Mucosa of rectum (tissue), 2 donors: ENCODE measurements at regions not wholly inside any gene's neighbourhood (a gene's known extent, or its start where the extent isn't known, plus 50 kb on each side); places are given as distances from the start of the nearest gene placed in this dataset.
"Not testable (repeated sequence)": the region's sequence is repeated elsewhere in the genome, so short reads cannot be mapped to it uniquely, and the experiment has no call there.

ENCODE experiments used
- H3K27ac ChIP-seq, 2 donors: one replicate each; pipeline ENCODE4 v1.7.0; 2013; ENCODE audit warnings: inconsistent platforms in 2 of 2, low read depth in 2 of 2, low read length in 2 of 2
- H3K27me3 ChIP-seq, 2 donors: one replicate each; pipeline ENCODE4 v1.7.0; 2013; ENCODE audit warnings: low read length in 2 of 2; ENCODE audit not compliant: control insufficient read depth in 2 of 2, insufficient read depth in 2 of 2
- H3K36me3 ChIP-seq, 2 donors: one replicate each; pipeline ENCODE4 v1.7.0; 2013; ENCODE audit warnings: low read length in 2 of 2; ENCODE audit not compliant: control insufficient read depth in 2 of 2, insufficient read depth in 2 of 2
- H3K4me1 ChIP-seq, 2 donors: one replicate each; pipeline ENCODE4 v1.7.0; 2013; ENCODE audit warnings: low read length in 2 of 2, mild to moderate bottlenecking in 1 of 2; ENCODE audit not compliant: control insufficient read depth in 2 of 2, insufficient read depth in 2 of 2
- H3K4me3 ChIP-seq, 2 donors: one replicate each; pipeline ENCODE4 v1.7.0; 2013; ENCODE audit warnings: low read length in 2 of 2
- H3K9ac ChIP-seq, 2 donors: one replicate each; pipeline ENCODE4 v1.7.0; 2013; ENCODE audit warnings: low read length in 2 of 2, low read depth in 1 of 2, mild to moderate bottlenecking in 1 of 2
- H3K9me3 ChIP-seq, 2 donors: one replicate each; pipeline ENCODE4 v1.7.0; 2013; ENCODE audit warnings: low read length in 2 of 2; ENCODE audit not compliant: control insufficient read depth in 2 of 2
- donor health status: healthy.
- donor health status: Normal muscosa, but diverticular disease.

GRCh38 chr1:188752027-188752426 is 1725.6 kb downstream of the BRINP3 start:
- H3K36me3 ChIP-seq, H3K4me3 ChIP-seq, H3K27ac ChIP-seq, H3K9ac ChIP-seq, H3K4me1 ChIP-seq, H3K27me3 ChIP-seq, H3K9me3 ChIP-seq: not testable (repeated sequence)

- H3K27ac ChIP-seq, H3K9ac ChIP-seq, H3K9me3 ChIP-seq, H3K36me3 ChIP-seq, H3K27me3 ChIP-seq, H3K4me3 ChIP-seq, H3K4me1 ChIP-seq: not testable (repeated sequence)
Observed at GRCh38 chr1:188757747-188758146, 1719.9 kb downstream of the BRINP3 start.

- Histone ChIP-seq H3K36me3 (no peaks in the 10 kb centered on the region), H3K9ac (no peak overlapping the region), H3K27ac (no peak overlapping the region), H3K4me1 (no peaks in the 10 kb centered on the region), H3K4me3 (no peak overlapping the region), H3K9me3 (no peaks in the 10 kb centered on the region), H3K27me3 (no peaks in the 10 kb centered on the region)
Observed at GRCh38 chr1:188761226-188761625, 1716.4 kb downstream of the BRINP3 start.

- no peak overlapping the region for H3K4me3 ChIP-seq
- no peak overlapping the region for H3K27ac ChIP-seq
- no peaks in the 10 kb centered on the region for H3K4me1 ChIP-seq
- no peak overlapping the region for H3K9ac ChIP-seq
- no peaks in the 10 kb centered on the region for H3K9me3 ChIP-seq
- no peaks in the 10 kb centered on the region for H3K36me3 ChIP-seq
- no peaks in the 10 kb centered on the region for H3K27me3 ChIP-seq
Observed at GRCh38 chr1:188762166-188762743, 1715.4 kb downstream of the BRINP3 start.

GRCh38 chr1:188763541-188763940 is 1714.1 kb downstream of the BRINP3 start:
- Histone ChIP-seq H3K27me3 (no peaks in the 10 kb centered on the region), H3K36me3 (no peaks in the 10 kb centered on the region), H3K9ac (no peak overlapping the region), H3K27ac (no peak overlapping the region), H3K4me1 (no peaks in the 10 kb centered on the region), H3K4me3 (no peak overlapping the region), H3K9me3 (no peaks in the 10 kb centered on the region)

GRCh38 chr1:188769181-188769580 is 1708.5 kb downstream of the BRINP3 start:
- H3K9ac ChIP-seq = no peak overlapping the region
- no peaks in the 10 kb centered on the region for H3K36me3 ChIP-seq
- no peaks in the 10 kb centered on the region for H3K27me3 ChIP-seq
- H3K9me3 ChIP-seq = no peaks in the 10 kb centered on the region
- H3K27ac ChIP-seq = no peak overlapping the region
- no peaks in the 10 kb centered on the region for H3K4me1 ChIP-seq
- no peak overlapping the region for H3K4me3 ChIP-seq

- Histone ChIP-seq H3K9me3 (no peaks in the 10 kb centered on the region), H3K4me1 (no peaks in the 10 kb centered on the region), H3K9ac (no peak overlapping the region), H3K4me3 (no peak overlapping the region), H3K36me3 (no peaks in the 10 kb centered on the region), H3K27me3 (no peaks in the 10 kb centered on the region), H3K27ac (no peak overlapping the region)
Observed at GRCh38 chr1:188769936-188770335, 1707.7 kb downstream of the BRINP3 start.

- no peaks in the 10 kb centered on the region for H3K36me3 ChIP-seq
- no peaks in the 10 kb centered on the region for H3K4me1 ChIP-seq
- H3K27me3 ChIP-seq = no peaks in the 10 kb centered on the region
- H3K9me3 ChIP-seq = no peaks in the 10 kb centered on the region
- no peak overlapping the region for H3K4me3 ChIP-seq
- no peak overlapping the region for H3K9ac ChIP-seq
- no peak overlapping the region for H3K27ac ChIP-seq
Observed at GRCh38 chr1:188778578-188778977, 1699.1 kb downstream of the BRINP3 start.

- Histone ChIP-seq H3K27me3 (no peaks in the 10 kb centered on the region), H3K27ac (no peak overlapping the region), H3K4me3 (no peak overlapping the region), H3K9ac (no peak overlapping the region), H3K36me3 (no peaks in the 10 kb centered on the region), H3K4me1 (no peaks in the 10 kb centered on the region), H3K9me3 (no peaks in the 10 kb centered on the region)
Observed at GRCh38 chr1:188782220-188782841, 1695.3 kb downstream of the BRINP3 start.

- H3K4me3 ChIP-seq = no peak overlapping the region
- H3K4me1 ChIP-seq = no peaks in the 10 kb centered on the region
- no peak overlapping the region for H3K9ac ChIP-seq
- no peaks in the 10 kb centered on the region for H3K27me3 ChIP-seq
- H3K36me3 ChIP-seq = no peaks in the 10 kb centered on the region
- no peak overlapping the region for H3K27ac ChIP-seq
- H3K9me3 ChIP-seq = no peaks in the 10 kb centered on the region
Observed at GRCh38 chr1:188794969-188795368, 1682.7 kb downstream of the BRINP3 start.
